A673 (cell line): ENCODE measurements at regions not wholly inside any gene's neighbourhood (a gene's known extent, or its start where the extent isn't known, plus 50 kb on each side); places are given as distances from the start of the nearest gene placed in this dataset.

ENCODE experiments used
- CTCF ChIP-seq: fragments of 300-800, 200-600 bp; sonication (generic); conservative IDR thresholded peaks from 2 replicates; pipeline ENCODE4 v1.5.1; 2017; ENCODE audit warnings: low read depth, mild to moderate bottlenecking, antibody characterized with exemption, low read length, moderate library complexity, mixed read lengths
- EZH2 ChIP-seq: fragments of 200-600 bp; sonication (generic); IDR thresholded peaks from 2 replicates; pipeline ENCODE4 v1.6.1; 2017; ENCODE audit warnings: borderline replicate concordance, low read depth, mild to moderate bottlenecking, mixed read lengths, antibody characterized with exemption, low read length; ENCODE audit not compliant: poor library complexity, severe bottlenecking

- no peak for TF ChIP-seq CTCF
- TF ChIP-seq EZH2: no peak
Measured at GRCh38 chr16:74031551-74031950, 265.1 kb upstream of the PSMD7 start.
